Keratinocyte (primary cell): ENCODE measurements at regions not wholly inside any gene's neighbourhood (a gene's known extent, or its start where the extent isn't known, plus 50 kb on each side); places are given as distances from the start of the nearest gene placed in this dataset.

Experiments
- DNase-seq: peaks from one replicate; pipeline ENCODE4 v3.0.0-alpha.2; 2011; ENCODE audit warnings: low read depth, missing footprints, low spot score
- FAIRE-seq: peaks from 2 replicates; lab custom pipeline; 2011; peaks lifted over from hg19 to GRCh38; lab: Jason Lieb, UNC
- H2AFZ ChIP-seq: 2 replicates; pipeline ENCODE4 v1.6.0; 2012; ENCODE audit warnings: low read length, control low read depth, inconsistent platforms; ENCODE audit not compliant: control insufficient read depth
- H3K27ac ChIP-seq: 2 replicates; pipeline ENCODE4 v1.5.1; 2011; ENCODE audit warnings: low read length; ENCODE audit not compliant: control insufficient read depth, insufficient read depth
- H3K27me3 ChIP-seq: 3 replicates; pipeline ENCODE4 v1.6.0; 2011; ENCODE audit warnings: low read length; ENCODE audit not compliant: control insufficient read depth, insufficient read depth; ENCODE audit errors: extremely low read depth
- H3K36me3 ChIP-seq, 2 experiments: 2 replicates in 1 of 2; 3 replicates in 1 of 2; pipeline ENCODE4 v1.5.1; 2011; ENCODE audit warnings: low read length in 2 of 2, mild to moderate bottlenecking in 1 of 2; ENCODE audit not compliant: control insufficient read depth in 2 of 2, insufficient read depth in 2 of 2; ENCODE audit errors: extremely low read depth in 1 of 2
- H3K4me1 ChIP-seq: 3 replicates; pipeline ENCODE4 v1.5.1; 2011; ENCODE audit warnings: low read length; ENCODE audit not compliant: control insufficient read depth, insufficient read depth; ENCODE audit errors: extremely low read depth
- H3K4me2 ChIP-seq: 3 replicates; pipeline ENCODE4 v1.6.0; 2011; ENCODE audit warnings: low read depth, low read length; ENCODE audit not compliant: control insufficient read depth, insufficient read depth; ENCODE audit errors: extremely low read depth
- H3K4me3 ChIP-seq, 3 experiments: fragments of 200-600 bp in 1 of 3; sonication (generic) in 1 of 3; 2 replicates in 2 of 3; 3 replicates in 1 of 3; pipeline ENCODE4 v1.5.1; 2011 to 2016; ENCODE audit warnings: low read length in 3 of 3, mild to moderate bottlenecking in 3 of 3, control low read depth in 2 of 3, inconsistent platforms in 1 of 3, low read depth in 1 of 3, mixed read lengths in 1 of 3, mixed run types in 1 of 3, moderate library complexity in 1 of 3; ENCODE audit not compliant: control insufficient read depth in 2 of 3, insufficient read depth in 2 of 3; ENCODE audit errors: extremely low read depth in 1 of 3
- H3K79me2 ChIP-seq: 2 replicates; pipeline ENCODE4 v1.6.0; 2012; ENCODE audit warnings: low read length; ENCODE audit not compliant: control insufficient read depth, insufficient read depth
- H3K9ac ChIP-seq: 3 replicates; pipeline ENCODE4 v1.6.0; 2011; ENCODE audit warnings: low read length; ENCODE audit not compliant: control insufficient read depth, insufficient read depth; ENCODE audit errors: extremely low read depth
- H3K9me1 ChIP-seq: 3 replicates; pipeline ENCODE4 v1.6.0; 2011; ENCODE audit warnings: low read length; ENCODE audit not compliant: control insufficient read depth, insufficient read depth; ENCODE audit errors: extremely low read depth
- H3K9me3 ChIP-seq: 2 replicates; pipeline ENCODE4 v1.5.1; 2012; ENCODE audit warnings: low read depth, low read length; ENCODE audit not compliant: control insufficient read depth
- H4K20me1 ChIP-seq: 3 replicates; pipeline ENCODE4 v1.6.0; 2011; ENCODE audit warnings: low read length; ENCODE audit not compliant: control insufficient read depth, insufficient read depth; ENCODE audit errors: extremely low read depth
- EZH2 ChIP-seq: IDR thresholded peaks from one replicate; pipeline ENCODE4 v1.6.1; 2012; ENCODE audit warnings: inconsistent platforms, mild to moderate bottlenecking, low read length, moderate library complexity
- dilution Hi-C: fragments of 300-500 bp; cut with MboI; formaldehyde crosslinking; loops from one replicate; pipeline ENCODE4 v1.7.0; 2020; ENCODE audit warnings: low sequenced_read_pairs; ENCODE audit not compliant: extremely low pct_ligation_motif_present
- TF ChIP-seq, protein P1 (sequence below), 3 experiments: IDR thresholded peaks in 1 of 3; conservative IDR thresholded peaks in 1 of 3; optimal IDR thresholded peaks in 1 of 3; 2 replicates in 2 of 3; 3 replicates in 1 of 3; pipeline versions ENCODE3 to v1.5.1; 2011; ENCODE audit warnings: low read length in 3 of 3, mild to moderate bottlenecking in 3 of 3, moderate library complexity in 2 of 3, control low read depth in 1 of 3, inconsistent platforms in 1 of 3; ENCODE audit not compliant: insufficient read depth in 2 of 3; ENCODE audit errors: extremely low read depth in 1 of 3

- Histone ChIP-seq H4K20me1 (no peaks in the 10 kb centered on the region), H3K9me3 (no peaks in the 10 kb centered on the region), H3K36me3 (no peaks in the 10 kb centered on the region), H3K79me2 (no peaks in the 10 kb centered on the region), H3K27ac (no peak overlapping the region), H3K27me3 (no peaks in the 10 kb centered on the region), H3K4me3 (no peak overlapping the region), H2AFZ (no peak overlapping the region), H3K4me2 (no peak overlapping the region), H3K9ac (no peak overlapping the region), H3K4me1 (no peaks in the 10 kb centered on the region), H3K9me1 (no peaks in the 10 kb centered on the region)
- no peak for DNase-seq
- dilution Hi-C loops = no loop called here
- FAIRE-seq = no peak
- TF ChIP-seq, protein P1, sequence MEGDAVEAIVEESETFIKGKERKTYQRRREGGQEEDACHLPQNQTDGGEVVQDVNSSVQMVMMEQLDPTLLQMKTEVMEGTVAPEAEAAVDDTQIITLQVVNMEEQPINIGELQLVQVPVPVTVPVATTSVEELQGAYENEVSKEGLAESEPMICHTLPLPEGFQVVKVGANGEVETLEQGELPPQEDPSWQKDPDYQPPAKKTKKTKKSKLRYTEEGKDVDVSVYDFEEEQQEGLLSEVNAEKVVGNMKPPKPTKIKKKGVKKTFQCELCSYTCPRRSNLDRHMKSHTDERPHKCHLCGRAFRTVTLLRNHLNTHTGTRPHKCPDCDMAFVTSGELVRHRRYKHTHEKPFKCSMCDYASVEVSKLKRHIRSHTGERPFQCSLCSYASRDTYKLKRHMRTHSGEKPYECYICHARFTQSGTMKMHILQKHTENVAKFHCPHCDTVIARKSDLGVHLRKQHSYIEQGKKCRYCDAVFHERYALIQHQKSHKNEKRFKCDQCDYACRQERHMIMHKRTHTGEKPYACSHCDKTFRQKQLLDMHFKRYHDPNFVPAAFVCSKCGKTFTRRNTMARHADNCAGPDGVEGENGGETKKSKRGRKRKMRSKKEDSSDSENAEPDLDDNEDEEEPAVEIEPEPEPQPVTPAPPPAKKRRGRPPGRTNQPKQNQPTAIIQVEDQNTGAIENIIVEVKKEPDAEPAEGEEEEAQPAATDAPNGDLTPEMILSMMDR (optimal IDR thresholded peaks at IDR 0.05 in 1 of 3, IDR thresholded peaks at IDR 0.05 in 1 of 3, conservative IDR thresholded peaks at IDR 0.05 in 1 of 3; ENCODE audit: extremely low read depth in 1 of 3, insufficient read depth in 2 of 3, low read length in 3 of 3) = no peak
- no peak for TF ChIP-seq EZH2
These were observed 522.9 kb upstream of the SLIT2 start for GRCh38 chr4:19728773-19729172.

DNA sequence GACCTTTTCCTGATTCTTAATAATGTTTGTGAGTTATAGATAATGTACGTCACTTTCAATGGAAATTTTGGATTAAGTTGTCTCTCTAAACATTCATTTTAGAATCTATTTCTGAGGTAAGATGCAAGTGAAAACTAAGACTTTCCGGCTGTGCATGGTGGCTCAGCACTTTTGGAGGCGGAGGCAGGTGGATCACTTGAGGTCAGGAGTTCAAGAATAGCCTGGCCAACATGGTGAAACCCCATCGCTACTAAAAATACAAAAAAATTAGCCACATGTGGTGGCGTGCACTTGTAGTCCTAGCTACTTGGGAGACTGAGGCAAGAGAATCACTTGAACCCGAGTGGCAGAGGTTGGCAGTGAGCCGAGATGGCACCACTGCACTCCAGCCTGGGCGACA lies 524.6 kb upstream of the SLIT2 start:
- H3K9ac ChIP-seq = no peak overlapping the region
- H4K20me1 ChIP-seq = no peaks in the 10 kb centered on the region
- TF ChIP-seq EZH2 = no peak
- TF ChIP-seq, protein P1 (optimal IDR thresholded peaks at IDR 0.05 in 1 of 3, IDR thresholded peaks at IDR 0.05 in 1 of 3, conservative IDR thresholded peaks at IDR 0.05 in 1 of 3; ENCODE audit: extremely low read depth in 1 of 3, insufficient read depth in 2 of 3, low read length in 3 of 3) = no peak
- no peak overlapping the region for H3K4me3 ChIP-seq
- dilution Hi-C loops = no loop called here
- no peaks in the 10 kb centered on the region for H3K27me3 ChIP-seq
- no peaks in the 10 kb centered on the region for H3K36me3 ChIP-seq
- no peaks in the 10 kb centered on the region for H3K9me3 ChIP-seq
- no peak overlapping the region for H3K4me2 ChIP-seq
- H3K27ac ChIP-seq = no peak overlapping the region
- no peaks in the 10 kb centered on the region for H3K79me2 ChIP-seq
- no peaks in the 10 kb centered on the region for H3K4me1 ChIP-seq
- FAIRE-seq (no peak), DNase-seq (no peak)
- no peak overlapping the region for H2AFZ ChIP-seq
- no peaks in the 10 kb centered on the region for H3K9me1 ChIP-seq
